CMK (cell line): ENCODE measurements at regions not wholly inside any gene's neighbourhood (a gene's known extent, or its start where the extent isn't known, plus 50 kb on each side); places are given as distances from the start of the nearest gene placed in this dataset.
"Not testable (repeated sequence)": the region's sequence is repeated elsewhere in the genome, so short reads cannot be mapped to it uniquely, and the experiment has no call there.

Source experiments
- DNase-seq: peaks from one replicate; pipeline ENCODE4 v3.0.0-alpha.2; 2010; ENCODE audit warnings: low read depth

GRCh38 chr14:105621479-105622328 is 95.3 kb downstream of the TMEM121 start:
- not testable (repeated sequence) for DNase-seq

GRCh38 chr14:105622329-105622955 is 96.1 kb downstream of the TMEM121 start:
- no peak for DNase-seq

DNA sequence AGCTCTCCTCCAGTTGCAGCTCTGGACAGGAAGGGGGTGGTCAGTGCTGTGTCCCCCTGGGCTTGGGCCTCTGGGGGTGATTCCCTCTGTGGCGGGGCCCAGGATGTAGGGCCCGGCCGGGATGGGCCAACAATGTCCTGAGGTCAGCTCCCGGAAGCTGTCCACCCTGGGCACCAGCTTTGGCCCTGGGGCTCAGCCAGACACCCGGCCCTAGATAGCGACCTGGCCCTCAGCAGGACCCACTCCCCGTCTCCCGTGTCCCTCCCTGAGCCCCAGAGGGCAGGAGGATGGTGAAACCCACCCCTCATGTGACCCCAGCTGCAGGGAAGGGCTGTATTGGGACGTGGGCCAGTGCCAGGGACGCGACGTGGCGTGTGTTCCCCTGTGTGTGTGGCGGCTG is 96.8 kb downstream of the TMEM121 start:
- not testable (repeated sequence) for DNase-seq

GRCh38 chr14:105624346-105624745 is 98.0 kb downstream of the TMEM121 start:
- not testable (repeated sequence) for DNase-seq

GRCh38 chr14:105624749-105625434 is 98.5 kb downstream of the TMEM121 start:
- not testable (repeated sequence) for DNase-seq

GRCh38 chr14:105625448-105625847 is 99.1 kb downstream of the TMEM121 start:
- not testable (repeated sequence) for DNase-seq

- not testable (repeated sequence) for DNase-seq
These were observed 99.7 kb downstream of the TMEM121 start for GRCh38 chr14:105626111-105626510.

DNA sequence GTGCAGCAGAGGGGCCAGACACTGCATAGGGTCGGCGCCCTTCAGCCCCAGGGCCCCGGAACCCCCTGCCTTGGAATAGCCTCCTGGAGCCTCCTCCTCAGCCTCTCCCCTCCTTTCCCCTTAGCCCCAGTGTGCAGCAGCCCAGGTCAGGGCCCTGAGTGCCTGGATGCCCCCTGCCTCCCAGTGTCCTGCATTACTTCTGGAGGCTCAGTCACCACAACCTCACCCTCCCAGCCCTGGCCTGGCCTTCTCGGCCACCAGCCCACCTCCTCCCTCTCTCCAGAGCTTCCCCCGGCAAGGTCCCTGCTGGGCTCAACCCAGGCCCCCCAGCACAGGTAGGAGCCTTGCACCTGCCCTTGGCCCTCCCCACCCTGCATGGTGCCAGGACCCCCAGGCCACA is 100.3 kb downstream of the TMEM121 start:
- not testable (repeated sequence) for DNase-seq

DNA sequence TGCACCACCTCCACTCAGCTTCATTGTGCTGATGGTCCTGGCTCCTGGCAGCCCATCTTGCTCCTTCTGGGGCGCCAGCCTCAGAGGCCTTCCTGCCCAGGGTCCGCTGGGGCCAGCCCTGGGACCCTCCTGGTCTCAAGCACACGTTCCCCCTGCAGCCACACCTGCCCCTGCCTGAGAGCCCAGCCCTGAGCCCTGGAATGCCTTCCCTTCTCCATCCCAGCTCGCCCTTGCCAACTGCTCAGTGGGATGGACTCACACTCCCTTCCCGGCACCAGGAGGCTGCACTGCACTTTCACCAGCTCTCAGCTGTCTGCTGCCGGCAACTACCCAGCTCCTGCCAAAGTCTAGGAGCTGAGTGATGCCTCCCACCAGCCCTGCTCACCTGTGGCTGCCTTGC is 100.9 kb downstream of the TMEM121 start:
- not testable (repeated sequence) for DNase-seq

DNA sequence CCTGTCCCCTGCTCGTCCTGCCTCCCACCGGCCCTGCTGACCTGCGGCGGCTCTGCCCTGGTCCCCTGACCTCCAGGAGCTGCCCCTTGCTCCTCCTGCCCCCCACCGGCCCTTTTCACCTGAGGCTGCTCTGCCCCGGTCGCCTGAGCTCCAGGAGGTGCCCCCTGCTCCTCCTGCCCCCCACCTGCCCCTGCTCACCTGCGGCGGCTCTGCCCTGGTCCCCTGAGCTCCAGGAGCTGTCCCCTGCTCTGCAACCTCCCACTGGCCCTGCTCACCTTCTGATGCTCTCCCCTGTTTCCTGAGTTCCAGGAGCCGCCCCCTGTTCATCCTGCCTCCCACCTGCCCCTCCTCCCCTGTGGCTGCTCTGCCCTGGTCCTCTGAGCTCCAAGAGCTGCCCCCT is 101.3 kb downstream of the TMEM121 start:
- DNase-seq, result no peak

DNA sequence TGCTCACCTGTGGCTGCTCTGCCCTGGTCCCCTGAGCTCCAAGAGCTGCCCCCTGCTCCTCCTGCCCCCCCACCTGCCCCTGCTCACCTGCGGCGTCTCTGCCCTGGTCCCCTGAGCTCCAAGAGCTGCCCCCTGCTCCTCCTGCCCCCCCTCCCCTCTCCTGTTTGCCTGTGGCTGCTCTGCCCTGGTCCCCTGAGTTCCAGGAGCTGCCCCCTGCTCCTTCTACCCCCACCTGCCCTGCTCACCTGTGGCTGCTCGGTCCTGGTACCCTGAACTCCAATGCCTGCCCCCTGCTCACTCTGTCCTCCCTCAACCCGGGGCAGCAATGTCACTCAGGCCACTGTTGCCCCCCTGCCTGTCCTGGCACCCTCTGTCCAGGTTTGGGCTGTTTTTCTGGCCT is 101.7 kb downstream of the TMEM121 start:
- DNase-seq, result not testable (repeated sequence)

DNA sequence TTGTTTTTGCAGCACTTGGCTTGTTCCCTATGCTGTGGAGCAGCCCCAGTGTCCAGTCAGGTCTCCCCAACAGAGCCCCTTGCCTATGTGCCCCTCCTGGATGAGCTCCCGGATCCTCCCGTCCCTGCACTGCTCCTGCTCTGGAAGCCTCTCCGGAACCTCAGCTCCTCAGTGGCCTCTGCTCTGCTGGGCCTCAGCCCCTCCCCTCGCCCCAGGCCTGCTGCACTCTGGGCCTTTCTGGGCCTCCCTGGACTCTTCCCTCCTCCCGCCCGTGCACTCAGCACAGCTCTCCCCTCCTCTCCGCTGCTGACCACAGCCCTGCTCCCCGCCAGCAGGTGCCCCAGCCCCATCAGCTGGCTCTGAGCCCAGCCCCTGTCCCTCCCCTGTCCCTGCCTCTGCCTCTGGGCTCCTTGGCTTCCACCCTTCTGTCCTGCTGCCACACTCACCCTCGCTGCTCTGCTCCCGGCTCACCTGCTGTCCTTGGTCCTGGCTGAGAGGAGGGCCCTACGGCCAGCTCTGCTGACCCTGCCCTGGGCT is 102.2 kb downstream of the TMEM121 start:
- not testable (repeated sequence) for DNase-seq

- DNase-seq, result not testable (repeated sequence)
These were observed 102.9 kb downstream of the TMEM121 start for GRCh38 chr14:105629091-105629885.

GRCh38 chr14:105629886-105630215 is 103.5 kb downstream of the TMEM121 start:
- no peak for DNase-seq

DNA sequence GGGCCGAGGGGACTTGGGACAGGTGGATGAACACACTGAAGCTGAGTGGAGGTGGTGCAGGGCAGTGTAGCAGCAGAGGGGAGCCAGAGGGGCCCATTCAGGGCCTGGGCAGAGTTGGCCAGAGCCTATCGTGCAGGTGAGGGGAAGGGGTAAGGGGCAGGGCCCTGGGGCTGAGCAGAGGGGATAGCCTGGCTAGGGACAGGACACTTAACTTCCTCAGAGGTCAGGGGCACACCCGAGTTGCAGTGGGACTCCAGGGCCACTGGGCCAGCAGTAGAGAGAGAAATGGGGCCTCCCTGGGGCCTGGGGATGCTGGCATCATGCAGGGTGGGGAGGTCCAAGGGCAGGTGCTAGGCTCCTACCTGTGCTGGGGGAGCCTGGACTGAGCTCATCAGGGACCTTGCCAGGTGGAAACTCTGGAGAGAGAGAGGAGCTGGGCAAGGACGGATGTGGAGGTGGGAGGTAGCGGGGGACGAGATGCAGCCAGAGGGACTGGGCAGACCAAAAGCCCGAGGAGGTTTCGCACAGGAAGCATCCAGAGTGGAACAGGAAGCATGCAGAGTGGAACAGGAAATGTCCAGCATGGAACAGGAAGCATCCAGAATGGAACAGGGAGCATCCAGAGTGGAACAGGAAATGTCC is 104.0 kb downstream of the TMEM121 start:
- not testable (repeated sequence) for DNase-seq

DNA sequence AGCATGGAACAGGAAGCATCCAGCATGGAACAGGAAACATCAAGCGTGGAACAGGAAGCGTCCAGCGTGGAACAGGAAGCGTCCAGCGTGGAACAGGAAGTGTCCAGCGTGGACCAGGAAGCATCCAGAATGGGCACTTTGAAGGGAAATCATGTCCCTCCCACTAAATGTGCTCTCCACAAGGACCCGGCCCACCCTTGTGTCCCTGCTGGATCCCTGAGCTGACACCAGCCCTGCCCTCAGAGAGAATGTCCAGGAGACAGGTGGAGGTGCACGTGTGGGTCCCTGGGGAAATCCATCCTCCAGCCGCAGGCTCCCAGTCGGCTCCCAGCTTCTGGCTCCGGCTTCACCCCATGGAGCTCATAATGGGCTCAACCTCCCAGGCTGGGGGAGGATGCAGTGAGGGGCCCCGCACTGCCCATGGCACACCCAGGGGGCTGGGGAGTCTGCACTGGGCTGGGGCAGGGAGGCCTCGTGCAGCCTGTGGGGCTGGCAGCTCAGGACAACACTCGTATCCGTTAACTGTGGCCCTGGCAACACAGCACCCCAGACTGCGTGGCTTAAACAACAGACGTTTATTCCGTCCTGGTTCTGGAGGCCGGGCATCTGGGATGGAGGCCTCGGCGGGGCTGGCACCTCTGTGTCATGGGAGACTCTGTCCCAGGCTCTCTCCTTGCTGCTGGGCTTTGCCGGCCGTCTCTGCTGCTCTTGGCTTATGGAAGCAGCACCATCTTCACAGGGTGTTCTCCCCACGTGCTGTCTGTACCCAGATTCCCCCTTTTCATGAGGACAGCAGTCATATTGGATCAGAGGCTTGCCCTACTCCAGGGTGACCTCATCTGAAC is 104.8 kb downstream of the TMEM121 start:
- not testable (repeated sequence) for DNase-seq

- DNase-seq, result no peak
These were observed 105.6 kb downstream of the TMEM121 start for GRCh38 chr14:105632010-105632409.

- not testable (repeated sequence) for DNase-seq
These were observed 107.2 kb downstream of the TMEM121 start for GRCh38 chr14:105633596-105633995.

GRCh38 chr14:105635560-105635959 is 109.2 kb downstream of the TMEM121 start:
- DNase-seq, result no peak

DNA sequence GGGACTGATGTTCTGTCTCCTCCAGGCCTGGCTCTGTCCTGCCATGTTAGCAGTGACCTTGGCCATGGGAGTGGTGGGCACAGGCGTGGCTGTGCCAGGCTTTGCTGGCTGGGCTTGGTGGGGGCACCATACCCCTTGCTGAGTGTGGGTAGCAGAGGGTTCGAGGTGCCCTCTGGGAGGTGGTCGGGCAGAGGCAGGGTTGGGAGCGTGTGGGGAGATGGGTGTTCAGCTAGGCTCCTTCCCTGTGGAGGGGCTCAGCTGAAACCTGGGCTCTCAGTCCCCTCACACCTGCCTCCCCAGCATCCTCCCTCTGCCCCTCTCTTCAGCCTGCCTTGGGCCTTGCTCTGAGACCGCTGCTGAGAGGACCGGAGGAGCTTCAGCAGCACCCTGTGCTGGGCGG is 109.6 kb downstream of the TMEM121 start:
- DNase-seq, result not testable (repeated sequence)
